22Rv1 (cell line): ENCODE measurements at regions not wholly inside any gene's neighbourhood (a gene's known extent, or its start where the extent isn't known, plus 50 kb on each side); places are given as distances from the start of the nearest gene placed in this dataset.

Experiments used
- CTCF ChIP-seq: fragments of 450-650 bp; IDR thresholded peaks from 2 replicates; pipeline ENCODE4 v1.5.1; 2017; ENCODE audit warnings: mild to moderate bottlenecking
- ZFX ChIP-seq: fragments of 450-650 bp; IDR thresholded peaks from 2 replicates; pipeline ENCODE4 v1.6.1; 2017; ENCODE audit warnings: antibody characterized with exemption, borderline replicate concordance

- TF ChIP-seq CTCF, result no peak
- no peak for TF ChIP-seq ZFX
Measured at GRCh38 chr20:60967431-60968316, 284.4 kb upstream of the CDH4 start.
